HG02852 (cell line): ENCODE measurements at regions not wholly inside any gene's neighbourhood (a gene's known extent, or its start where the extent isn't known, plus 50 kb on each side); places are given as distances from the start of the nearest gene placed in this dataset.
"Not testable (repeated sequence)": the region's sequence is repeated elsewhere in the genome, so short reads cannot be mapped to it uniquely, and the experiment has no call there.

Source experiments
- ATAC-seq: cut with Tn5 transposase; IDR thresholded peaks from one replicate; pipeline ENCODE4 v1.9.1; 2021; ENCODE audit warnings: mild to moderate bottlenecking, moderate library complexity; ENCODE audit not compliant: unreplicated experiment

DNA sequence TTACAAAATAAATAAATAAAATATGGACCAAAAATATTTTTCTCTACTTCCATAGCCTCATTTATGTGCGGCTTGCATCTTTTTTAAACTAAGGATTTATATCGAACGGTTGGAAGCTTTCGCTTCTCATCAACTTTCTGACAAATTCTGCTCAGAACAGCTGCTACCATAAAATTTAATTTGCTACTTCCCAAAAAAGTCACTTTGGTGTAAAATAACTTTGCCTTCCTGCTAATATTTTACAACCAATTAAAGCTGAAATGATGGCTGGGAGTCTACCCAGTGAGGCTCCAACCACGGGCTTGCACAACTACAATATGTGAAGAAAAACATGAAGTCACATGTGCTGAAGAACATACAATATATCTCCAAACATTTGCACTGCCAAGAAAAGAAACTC is 253.1 kb upstream of the NEBL start:
- ATAC-seq, result no peak

DNA sequence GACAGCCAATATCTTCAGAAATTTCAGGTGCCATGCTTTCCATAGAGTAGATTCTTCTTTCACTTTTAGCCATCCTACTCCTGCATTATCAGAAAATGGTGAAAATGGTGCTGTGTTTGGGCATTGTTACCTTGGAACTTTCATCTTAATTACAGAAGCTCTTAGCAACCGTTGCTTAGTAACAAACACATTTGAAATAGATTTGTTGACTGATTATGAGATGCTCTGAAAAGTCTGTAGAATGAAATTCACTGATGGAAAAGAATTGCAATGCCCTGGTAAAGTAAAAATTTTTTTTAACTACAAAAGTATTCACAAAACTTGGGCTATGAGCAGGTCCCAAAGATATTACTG is 249.3 kb upstream of the NEBL start:
- ATAC-seq, result no peak

DNA sequence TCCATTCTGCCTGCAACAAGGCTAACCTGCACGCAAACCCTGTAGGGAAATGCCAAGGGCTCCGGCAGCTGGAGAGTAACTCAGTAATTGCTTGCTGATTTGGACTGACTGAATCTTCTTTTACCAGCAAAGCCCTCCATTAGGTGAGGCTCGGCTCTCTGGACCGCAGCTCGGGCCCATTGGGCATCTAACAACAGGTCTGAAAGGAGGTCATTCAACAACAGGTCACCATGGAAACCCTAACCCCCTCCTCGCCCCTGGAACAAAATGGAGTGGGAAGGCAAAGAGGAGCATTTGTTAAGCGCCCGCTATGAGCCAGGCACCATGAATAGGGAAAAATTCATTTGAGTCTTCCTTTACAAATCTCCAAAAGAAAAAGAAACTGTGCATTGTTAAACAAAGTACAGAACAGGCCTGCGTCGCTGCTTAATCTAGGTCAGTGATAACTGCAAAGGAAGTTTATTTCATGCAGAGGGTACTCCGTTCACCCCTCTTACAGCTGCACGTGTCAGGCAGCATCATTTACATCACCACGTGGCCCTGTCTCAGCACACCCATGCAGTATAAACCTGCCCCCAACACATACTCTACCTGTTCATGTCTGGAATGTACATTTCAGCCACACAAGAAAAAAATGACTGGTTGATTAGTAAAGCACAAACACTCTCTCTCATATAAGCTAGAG is 248.8 kb upstream of the NEBL start:
- ATAC-seq, result no peak

DNA sequence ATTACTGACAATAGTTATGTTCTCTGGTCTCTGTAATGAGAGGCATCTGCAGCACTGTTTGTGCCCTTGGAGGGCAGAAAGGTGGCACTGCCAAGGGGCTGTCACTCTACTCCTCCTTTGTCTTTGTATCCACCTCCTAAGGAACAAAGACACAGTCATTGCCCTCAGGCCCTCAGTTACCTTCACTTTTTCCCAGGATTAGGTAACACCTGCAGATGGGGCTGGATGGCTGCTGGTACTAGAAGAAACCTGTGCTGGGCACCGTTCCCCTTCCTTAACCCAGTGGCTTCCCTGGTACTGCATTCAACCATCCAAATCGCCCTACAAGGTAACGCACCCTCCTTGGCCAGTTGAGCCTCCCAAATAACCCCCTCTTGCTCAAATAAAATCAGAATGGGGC is 246.9 kb upstream of the NEBL start:
- no peak for ATAC-seq

DNA sequence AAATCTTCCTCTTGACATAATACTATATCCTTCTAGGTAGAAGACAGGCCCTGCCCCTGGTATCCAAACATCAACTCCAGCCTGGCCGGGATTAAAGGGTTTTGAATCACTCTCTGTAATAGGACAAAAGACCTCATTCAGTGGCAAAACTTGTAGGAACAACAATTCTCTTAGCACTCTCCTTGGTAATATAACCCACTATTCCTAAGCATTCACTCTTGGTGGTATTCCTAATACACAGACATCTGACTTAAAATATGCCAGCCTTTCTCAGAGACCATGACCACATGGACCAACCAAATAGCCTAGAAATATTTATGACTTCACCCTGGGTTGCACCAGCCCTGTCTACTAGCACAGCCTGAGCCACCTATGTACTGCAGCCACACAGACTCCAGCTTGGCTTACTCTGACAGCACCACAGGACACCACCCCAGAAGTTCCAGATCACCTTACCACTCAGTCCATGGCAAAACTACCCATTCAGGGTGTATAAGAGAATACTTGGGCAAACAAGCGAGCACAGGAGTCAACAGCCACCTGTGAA is 244.9 kb upstream of the NEBL start:
- ATAC-seq, result no peak

DNA sequence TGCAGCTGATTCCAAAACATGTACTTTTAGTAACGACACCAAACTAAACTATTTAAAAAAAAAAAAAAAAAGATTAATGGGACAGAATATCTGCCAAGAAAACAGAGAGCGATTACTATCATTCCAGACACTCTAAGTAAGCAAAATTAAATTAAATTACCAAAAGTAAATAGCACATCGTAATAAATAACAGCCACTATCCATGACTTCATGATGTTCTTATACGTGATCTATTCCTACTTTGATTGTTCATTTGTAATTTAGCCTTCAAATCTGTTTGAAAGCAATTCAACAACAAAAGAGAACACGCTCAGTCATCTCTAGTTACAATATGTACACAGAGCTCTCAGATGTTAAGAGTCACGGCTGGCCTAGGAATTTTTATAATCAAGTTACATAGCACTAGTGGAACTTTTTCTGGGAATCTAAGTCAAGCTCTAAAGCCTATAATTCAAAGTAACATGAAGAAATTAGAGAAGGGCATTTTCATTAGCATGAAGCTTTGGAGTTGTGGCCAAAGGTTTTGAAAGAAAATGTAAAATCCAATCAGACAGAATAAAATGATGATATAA is 241.7 kb upstream of the NEBL start:
- no peak for ATAC-seq

DNA sequence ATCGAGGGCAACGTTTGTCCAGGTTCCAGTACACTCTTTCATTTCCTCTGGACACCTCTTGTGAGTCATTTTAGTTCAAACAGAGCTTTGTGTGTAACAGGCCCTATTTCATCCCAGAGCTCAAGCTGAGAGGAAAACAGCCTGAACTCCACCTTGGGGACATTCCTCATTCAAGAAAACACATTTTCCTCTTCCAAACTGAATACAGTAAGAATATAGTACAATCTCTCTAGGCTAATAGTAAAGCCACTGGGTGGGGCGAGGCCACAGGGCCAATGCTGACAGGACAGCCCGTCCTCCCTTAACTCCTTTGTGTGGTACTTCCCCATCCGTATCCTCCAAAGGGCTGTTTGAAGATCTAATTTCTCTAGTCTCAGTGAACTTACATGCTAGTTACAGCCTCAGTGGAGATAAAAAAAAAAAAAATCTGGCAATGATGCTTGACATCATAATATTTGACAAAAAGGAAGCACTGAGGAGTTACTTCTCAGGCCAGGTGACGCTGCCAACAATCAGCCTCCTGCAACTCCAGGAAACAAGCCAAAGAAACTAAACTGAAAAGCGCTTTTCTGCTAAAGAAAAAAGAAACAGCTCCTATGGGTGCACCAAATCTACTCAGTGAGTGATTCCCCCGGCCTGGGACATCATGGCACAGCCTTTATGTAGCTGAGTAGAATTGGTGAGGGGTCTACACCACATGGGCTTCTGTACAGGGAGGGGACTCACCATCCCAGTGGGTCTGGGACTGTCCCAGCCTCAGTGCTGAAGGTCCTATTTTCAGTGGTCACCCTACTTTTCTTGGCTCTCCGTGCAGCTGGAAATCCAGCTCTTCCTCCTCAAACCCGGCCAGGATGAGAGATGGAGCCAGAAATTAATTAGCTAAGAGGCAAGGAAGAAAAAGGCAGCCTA is 238.2 kb upstream of the NEBL start:
- no peak for ATAC-seq

DNA sequence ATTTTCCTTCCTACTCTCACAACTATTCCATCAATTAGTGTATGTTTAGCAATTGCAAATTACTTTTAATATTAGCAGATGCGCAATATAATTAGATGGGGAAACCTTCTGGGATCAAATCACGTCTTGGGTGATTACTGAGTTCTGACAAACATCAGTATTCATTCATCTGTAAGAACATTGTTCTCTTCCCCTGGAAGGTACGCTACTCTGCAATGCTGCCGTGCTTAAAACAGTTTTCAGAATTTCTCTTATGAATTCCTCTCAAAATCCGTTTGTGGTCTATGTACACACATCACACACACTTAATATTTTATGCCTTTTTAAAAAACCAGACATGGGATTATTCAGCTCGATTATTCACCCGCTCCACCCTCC is 237.5 kb upstream of the NEBL start:
- ATAC-seq, result no peak

DNA sequence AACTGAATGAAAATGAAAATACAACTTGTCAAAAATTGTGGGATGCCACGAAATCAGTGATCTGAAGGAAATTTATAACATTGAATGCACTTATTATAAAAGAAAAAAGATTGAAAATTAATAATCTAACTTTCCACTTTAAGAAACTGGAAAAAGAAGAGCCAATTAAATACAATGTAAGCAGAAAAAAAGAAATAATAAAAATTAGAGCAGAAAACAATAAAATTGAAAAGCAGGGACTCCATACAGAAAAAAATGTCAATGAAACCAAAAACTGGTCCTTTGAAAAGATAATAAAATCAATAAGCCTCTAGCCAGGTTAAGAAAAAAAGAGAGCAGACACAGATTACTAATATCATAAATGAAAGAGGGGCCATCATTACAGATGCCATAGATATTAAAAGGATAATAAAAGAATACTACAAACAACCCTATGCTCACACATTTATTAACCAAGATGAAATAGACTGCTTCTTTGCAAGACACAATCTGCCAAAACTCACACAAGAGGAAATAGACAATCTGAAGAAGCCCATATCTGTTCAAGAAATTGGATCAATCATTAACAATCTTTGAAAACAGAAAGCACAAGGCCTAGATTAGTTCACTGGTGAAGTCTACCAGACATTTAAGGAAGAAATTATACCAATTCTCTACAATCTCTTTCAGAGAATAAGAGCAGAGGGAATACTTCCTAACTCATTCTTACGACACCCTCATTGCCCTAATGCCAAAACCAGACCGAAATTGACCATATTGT is 233.8 kb upstream of the NEBL start:
- ATAC-seq, result no peak

DNA sequence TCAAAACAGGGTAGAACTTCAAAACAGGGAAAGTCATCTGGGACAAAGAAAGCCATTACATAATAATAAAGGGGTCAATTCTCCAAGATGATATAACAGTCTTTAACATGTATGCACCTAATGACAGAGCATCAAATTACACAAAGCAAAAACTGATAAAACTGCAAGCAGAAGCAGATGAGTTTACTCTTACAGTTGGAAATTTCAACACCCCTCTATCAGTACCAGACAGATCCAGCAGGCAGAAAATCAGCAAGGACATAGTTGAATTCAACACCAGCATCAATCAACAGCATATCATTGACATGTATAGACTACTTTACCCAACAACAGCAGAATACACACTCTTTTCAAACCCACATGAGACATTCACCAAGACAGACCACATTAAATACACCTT is 233.0 kb upstream of the NEBL start:
- no peak for ATAC-seq

DNA sequence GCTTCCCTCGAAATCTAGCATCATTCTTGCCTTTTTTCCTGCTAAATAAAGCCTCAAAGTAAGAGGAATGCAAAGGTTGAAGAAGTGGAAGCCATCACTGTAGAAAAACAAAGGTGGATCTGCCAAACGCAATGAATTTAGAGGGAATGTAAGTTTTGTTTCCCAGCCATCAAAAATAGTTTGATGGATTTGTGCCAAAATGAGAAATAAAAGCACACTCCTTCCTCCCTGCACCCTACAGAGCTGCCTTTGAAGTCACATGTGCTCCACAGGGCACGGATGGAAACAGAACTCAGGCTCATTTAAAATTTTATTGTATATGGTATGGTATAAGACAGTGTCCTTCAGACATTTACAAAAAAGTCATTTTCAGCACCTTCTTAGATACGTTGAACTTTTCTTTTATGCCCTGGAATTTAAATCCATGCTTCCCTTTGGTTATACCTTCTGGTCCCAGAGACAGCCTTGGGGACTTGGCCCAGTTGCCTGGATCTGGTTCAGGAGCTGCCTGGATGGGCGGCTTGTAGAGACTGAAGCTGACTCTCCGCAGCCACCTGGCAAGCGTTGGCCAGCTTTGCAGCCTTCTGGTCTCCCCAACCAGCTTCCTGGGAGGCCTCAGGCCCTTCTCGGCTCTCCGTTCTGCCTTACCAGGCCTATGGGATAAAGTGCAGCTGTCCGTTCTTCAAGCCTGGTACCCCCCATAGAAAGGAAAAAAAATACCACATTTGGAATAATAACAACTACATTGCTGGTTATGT is 228.5 kb upstream of the NEBL start:
- no peak for ATAC-seq

DNA sequence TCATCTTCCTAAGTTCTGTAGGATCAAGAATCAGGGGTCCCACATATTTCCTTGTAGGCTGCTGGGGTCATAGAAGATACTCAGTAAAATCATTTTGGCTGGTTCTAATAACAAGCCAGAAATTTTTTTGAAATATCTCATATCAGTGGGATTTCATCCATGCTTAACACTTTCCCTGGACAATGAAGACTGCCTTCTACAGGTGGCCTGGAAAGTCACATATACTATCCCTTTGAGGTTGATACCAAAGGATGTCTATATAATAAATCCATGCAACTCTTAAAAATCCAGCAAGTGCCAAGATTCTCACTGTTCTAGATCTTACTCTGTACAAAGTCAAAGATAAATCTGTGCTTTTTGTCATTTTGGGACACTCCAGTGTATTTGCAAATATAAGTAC is 225.8 kb upstream of the NEBL start:
- no peak for ATAC-seq

DNA sequence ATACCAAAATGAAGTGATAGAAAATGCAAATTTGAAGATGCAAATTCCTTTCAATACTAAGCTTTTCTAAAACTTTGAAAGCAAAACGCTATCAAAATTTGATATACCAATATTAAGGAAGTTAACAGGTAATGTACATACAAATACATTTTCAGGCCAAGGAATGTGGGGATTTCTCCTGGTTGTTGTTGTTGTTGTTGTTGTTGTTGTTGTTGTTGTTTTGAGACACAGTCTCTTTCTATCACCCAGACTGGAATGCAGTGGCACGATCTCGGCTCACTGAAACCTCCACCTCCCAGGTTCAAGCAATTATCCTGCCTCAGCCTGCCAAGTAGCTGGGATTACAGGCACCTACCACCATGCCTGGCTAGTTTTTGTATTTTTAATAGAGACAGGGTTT is 224.7 kb upstream of the NEBL start:
- not testable (repeated sequence) for ATAC-seq

DNA sequence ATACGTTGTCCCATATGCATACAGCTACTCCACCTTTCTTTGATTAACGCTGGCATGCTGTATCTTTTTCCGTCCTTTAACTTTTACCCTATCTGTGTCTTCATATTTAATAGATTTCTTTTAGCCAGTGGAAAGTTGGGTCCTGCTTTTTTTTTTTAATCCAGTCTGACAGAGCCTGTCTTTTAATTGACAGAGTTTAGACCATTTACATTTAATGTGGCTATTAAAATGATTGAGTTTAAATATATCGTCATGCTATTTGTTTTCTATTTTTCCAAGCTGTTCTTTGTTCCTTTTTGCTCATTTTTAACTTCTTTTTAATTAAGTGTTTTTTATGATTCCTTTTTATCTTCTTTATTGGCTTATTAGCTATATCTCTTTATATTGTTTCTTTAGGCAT is 217.6 kb upstream of the NEBL start:
- ATAC-seq, result no peak

DNA sequence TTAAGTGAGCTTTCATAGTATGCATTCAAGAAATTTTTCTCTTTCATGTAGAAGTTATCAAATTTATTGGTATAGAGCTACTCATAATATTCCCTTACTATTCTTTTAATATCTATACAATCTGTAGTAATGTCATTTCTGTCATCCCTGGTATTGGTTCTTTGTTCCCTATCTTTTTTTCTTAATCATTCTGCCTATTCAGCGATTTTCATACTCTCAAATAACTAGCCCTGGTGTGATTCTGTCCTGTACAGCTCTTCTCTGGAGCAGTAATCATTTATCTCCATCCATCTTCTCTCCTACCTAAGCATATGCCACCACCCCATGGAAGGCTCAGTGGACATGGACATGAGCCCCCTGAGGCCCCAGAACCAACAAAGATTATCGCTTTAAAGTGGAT is 213.2 kb upstream of the NEBL start:
- ATAC-seq, result no peak

DNA sequence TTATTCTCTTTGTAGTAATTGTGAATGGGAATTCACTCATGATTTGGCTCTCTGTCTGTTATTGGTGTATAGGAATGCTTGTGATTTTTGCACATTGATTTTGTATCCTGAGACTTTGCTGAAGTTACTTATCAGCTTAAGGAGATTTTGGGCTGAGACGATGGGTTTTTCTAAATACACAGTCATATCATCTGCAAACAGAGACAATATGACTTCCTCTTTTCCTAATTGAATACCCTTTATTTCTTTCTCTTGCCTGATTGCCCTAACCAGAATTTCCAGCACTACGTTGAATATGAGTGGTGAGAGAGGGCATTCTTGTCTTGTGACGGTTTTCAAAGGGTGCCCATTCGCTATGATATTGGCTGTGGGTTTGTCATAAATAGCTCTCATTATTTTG is 209.8 kb upstream of the NEBL start:
- ATAC-seq, result not testable (repeated sequence)

DNA sequence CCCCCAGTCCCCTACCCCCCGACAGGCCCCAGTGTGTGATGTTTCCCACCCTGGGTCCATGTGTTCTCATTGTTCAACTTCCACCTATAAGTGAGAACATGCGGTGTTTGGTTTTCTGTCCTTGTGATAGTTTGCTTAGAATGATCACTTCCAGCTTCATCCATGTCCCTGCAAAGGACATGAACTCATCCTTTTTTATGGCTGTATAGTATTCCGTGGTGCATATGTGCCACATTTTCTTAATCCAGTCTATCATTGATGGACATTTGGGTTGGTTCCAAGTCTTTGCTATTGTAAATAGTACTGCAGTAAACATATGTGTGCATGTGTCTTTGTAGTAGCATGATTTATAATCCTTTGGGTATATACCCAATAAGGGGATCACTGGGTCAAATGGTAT is 208.2 kb upstream of the NEBL start:
- ATAC-seq, result not testable (repeated sequence)

DNA sequence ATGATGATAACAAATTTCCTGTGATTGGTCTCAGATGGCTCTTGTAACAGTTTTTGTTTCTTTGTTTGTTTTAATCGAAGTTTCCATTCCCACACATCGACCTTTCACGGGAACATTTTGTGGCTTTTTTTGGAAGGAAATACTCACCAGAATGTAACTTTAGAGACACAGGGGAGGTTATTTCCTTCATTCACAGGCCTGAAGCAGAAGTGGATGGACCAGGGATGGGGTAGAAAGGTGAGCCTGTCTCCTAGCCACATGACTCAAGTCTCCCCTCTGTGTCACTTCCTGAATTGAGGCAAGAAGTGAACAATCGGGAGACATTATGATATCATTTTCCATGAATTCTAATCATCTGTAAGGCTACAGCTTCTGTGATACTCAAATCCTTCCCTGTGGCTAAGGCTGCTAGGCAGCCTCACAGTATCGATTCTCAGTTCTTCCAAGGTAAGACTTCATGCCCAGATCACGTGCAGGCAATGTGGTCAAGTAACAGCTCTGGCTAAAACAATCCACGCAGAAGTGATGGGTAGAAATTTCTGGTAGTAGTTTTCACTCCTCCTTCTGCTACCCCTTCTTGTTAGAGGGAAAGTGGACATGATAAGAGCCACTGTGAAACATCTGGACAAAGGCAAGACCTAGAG is 203.9 kb upstream of the NEBL start:
- ATAC-seq, result no peak

DNA sequence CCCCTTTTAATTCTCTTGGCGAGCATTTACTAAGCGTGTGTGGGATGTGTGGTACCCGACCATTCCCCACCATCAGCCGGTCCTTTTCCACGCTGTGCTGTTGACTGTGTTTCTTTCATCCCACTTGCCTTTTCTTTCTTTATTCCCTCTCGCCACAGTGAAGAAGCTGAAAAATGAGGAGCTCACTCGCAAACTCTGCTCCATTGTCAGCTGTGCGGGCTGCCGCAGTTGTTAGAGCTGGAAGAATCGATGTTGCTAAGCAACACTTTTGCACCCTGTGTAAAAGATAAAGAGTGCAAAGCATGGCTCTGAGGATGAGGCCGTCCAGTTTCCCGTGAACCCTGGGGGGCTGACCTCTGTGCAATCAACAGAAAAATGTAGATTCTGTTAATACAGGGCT is 203.1 kb upstream of the NEBL start:
- no peak for ATAC-seq
